Ovary (tissue), 3 donors: ENCODE measurements at regions not wholly inside any gene's neighbourhood (a gene's known extent, or its start where the extent isn't known, plus 50 kb on each side); places are given as distances from the start of the nearest gene placed in this dataset.

Experiments used
- POLR2A ChIP-seq: fragments of 450-650 bp; IDR thresholded peaks from one replicate; pipeline ENCODE4 v1.6.1; 2017; ENCODE audit warnings: antibody characterized with exemption, mild to moderate bottlenecking, moderate library complexity
- TF ChIP-seq, protein P1 (sequence below), 3 donors: fragments of 450-650 bp in 2 of 3; fragments of 200-600 bp in 1 of 3; IDR thresholded peaks; one replicate each; pipeline versions ENCODE4 v1.5.1 to v1.8.0; 2016 to 2022; ENCODE audit warnings: antibody characterized with exemption in 3 of 3, mild to moderate bottlenecking in 1 of 3
- donor health status: DM: no; HTN: no; CAD: no.

DNA sequence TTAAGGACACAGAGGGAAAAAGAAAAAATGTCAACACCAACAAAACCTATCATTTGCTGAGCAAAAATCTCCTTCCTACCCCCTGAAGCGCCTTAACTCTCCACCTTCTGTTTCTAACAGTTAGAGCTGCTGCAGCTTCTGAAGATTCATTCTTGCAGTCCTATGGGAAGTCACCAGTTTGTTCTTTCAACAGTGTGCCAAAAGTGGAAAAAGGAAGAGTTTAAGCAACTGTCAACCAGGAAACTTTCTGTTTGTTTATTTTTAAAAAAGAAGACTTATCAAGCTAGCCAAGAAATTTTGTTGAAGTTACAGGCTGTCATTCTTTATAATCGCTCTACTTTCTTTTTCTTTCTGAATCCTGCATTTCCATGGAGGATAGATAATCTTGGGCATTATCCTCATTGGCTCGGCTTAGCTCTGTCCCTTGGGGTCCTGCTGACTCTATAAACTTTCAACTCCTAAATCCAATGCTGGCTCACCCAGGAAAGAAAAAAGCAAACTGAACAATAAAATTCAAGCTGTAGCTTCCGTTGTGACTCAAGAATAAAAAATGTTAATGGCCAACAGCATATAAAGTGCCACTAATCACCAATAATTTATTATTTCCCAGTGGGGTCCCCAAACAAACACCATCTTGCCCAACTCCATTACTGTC is 172.8 kb upstream of the CITED2 start:
- TF ChIP-seq, protein P1, sequence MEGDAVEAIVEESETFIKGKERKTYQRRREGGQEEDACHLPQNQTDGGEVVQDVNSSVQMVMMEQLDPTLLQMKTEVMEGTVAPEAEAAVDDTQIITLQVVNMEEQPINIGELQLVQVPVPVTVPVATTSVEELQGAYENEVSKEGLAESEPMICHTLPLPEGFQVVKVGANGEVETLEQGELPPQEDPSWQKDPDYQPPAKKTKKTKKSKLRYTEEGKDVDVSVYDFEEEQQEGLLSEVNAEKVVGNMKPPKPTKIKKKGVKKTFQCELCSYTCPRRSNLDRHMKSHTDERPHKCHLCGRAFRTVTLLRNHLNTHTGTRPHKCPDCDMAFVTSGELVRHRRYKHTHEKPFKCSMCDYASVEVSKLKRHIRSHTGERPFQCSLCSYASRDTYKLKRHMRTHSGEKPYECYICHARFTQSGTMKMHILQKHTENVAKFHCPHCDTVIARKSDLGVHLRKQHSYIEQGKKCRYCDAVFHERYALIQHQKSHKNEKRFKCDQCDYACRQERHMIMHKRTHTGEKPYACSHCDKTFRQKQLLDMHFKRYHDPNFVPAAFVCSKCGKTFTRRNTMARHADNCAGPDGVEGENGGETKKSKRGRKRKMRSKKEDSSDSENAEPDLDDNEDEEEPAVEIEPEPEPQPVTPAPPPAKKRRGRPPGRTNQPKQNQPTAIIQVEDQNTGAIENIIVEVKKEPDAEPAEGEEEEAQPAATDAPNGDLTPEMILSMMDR (IDR thresholded peaks at IDR 0.05) = no peak
- no peak for TF ChIP-seq POLR2A
